LNCAP (cell line): ENCODE measurements at regions not wholly inside any gene's neighbourhood (a gene's known extent, or its start where the extent isn't known, plus 50 kb on each side); places are given as distances from the start of the nearest gene placed in this dataset.

Experiments
- TF ChIP-seq, protein P1 (sequence below): fragments of 450-650 bp; IDR thresholded peaks from 2 replicates; pipeline ENCODE4 v1.5.1; 2017; ENCODE audit warnings: mild to moderate bottlenecking

DNA sequence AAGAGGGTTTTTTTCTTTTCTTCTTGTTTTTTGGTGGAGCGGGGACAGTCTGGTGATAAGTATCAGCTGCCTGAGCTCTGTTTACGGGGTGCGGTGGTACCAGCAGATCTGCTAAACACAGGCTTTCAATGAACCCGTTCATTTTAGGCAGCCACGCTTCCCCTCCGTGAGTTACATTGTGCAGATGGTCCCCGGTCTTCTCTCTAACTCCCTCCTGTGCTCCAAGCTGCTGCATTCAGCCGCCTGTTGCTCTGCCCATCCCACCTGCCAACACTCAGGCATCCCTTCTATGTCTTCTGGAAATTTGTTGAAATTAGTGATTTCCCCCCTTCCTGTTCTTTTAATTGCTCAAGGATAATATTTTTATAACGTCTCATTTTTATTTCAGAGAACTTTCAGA lies 82.1 kb upstream of the ELAC2 start:
- TF ChIP-seq, protein P1, sequence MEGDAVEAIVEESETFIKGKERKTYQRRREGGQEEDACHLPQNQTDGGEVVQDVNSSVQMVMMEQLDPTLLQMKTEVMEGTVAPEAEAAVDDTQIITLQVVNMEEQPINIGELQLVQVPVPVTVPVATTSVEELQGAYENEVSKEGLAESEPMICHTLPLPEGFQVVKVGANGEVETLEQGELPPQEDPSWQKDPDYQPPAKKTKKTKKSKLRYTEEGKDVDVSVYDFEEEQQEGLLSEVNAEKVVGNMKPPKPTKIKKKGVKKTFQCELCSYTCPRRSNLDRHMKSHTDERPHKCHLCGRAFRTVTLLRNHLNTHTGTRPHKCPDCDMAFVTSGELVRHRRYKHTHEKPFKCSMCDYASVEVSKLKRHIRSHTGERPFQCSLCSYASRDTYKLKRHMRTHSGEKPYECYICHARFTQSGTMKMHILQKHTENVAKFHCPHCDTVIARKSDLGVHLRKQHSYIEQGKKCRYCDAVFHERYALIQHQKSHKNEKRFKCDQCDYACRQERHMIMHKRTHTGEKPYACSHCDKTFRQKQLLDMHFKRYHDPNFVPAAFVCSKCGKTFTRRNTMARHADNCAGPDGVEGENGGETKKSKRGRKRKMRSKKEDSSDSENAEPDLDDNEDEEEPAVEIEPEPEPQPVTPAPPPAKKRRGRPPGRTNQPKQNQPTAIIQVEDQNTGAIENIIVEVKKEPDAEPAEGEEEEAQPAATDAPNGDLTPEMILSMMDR = no peak

DNA sequence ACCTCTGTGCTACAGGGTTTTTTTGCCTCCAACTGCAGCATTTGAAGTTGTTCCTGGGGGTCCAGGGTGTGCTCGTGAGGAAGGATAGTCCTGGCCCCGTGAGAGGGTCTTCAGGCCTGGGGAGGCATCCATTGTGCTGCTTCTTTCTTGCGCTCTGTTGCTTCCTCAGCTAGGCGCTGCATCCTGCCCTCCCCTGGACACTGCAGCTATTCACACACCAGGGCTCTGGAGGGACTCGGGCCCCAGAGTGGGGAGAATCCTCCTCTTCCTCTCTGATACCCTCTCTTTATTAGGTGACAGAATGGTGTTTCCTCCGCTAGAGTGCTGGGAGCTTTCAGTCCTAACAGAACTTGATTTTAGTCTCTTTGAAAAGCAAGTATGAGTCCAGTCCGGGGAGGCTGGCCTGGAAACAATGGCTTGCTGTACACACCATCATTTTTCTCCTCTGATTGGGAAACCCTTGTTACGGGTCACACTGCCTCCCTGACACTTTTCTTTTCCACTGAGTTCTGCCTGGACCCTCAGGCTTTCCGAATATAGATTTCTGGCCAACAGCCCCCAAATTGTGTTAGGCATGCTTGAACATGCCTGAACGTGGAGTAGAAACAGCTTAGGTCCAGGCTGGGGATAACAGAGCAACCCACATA lies 81.4 kb upstream of the ELAC2 start:
- TF ChIP-seq, protein P1 = no peak

DNA sequence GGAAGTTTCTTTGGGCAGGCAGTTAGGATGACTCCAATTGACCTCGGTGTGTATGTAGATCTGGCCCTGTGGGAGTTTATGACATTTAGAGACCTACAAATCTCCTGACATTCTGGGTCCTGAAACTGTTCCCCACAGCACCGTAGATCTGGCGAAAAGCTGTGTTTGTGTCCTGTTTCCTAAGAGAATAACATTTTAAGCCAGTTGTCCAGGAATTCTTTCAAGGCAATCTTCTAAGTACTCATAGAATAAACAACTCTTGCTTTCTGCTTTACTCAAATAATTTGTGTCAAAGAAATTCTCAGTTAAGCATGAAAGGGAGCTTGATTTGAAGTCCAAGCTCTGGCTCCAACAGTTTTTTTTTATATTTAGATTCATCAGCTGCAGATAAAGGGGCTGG lies 78.5 kb upstream of the ELAC2 start:
- TF ChIP-seq, protein P1 = no peak

DNA sequence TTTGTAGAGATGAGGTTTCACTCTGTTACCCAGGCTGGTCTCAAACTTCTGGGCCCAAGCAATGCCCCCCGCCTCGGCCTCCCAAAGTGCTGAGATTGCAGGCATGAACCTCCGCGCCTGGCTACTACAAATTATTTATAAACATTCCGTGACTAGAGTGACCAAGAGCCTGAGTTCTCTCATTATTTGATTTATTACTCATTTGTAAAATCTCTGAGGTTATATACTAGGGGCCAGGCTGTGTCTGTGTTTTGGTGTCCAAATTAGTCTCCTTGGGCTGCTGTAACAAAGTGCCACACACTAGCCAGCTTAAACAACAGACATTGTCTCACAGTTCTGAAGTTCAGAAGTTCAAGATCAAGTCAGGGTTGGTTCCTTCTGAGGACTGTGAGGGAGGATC lies 70.8 kb upstream of the ELAC2 start:
- TF ChIP-seq, protein P1 = no peak

DNA sequence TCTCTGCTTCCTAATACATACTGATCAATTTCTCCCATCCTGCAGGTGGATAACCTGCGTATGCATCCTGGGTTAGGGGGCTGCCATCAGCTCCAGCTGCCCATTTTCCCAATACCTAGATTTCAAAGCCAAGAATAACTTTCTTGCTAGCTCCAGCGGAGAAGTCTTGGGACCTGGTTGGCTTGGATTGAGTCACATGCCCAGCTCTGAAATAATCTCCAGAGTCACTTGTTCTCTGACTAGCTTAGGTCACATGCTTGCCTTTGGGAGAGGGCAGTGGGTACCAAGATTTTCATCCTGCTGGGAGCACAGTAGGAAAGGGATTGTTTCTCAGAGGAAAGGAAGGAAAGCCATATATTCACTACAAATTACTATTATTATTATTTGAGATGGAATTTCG lies 70.0 kb upstream of the ELAC2 start:
- TF ChIP-seq, protein P1 = no peak

DNA sequence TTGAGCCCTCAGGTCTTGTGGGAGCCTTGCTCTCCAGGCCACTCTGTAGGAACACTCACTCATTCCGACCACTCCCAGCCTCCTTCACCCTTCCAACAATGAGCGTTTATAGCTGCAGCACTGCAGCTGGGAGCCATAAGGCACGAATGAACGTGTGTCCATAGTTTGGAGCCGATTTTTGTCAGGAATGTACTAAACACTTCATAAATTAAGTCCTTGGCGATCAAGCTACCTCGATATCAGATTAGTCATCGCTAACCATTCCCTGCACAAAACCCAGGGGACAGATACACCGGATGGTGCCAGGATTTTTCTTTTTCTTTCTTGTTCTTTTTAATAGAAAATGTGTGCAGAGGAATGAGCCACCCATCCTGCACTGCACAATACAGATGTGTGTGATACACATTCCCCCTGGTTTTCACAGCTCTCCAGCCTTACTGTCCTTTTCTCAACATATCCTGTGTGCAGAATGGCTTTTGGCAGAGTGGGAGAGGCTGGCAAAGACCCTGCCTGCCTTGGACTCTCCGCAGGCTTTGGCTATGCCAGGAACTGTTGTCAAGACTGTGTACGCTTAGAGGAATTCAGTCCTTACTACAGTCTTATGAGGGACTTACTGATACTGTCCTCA lies 68.4 kb upstream of the ELAC2 start:
- TF ChIP-seq, protein P1 = no peak

DNA sequence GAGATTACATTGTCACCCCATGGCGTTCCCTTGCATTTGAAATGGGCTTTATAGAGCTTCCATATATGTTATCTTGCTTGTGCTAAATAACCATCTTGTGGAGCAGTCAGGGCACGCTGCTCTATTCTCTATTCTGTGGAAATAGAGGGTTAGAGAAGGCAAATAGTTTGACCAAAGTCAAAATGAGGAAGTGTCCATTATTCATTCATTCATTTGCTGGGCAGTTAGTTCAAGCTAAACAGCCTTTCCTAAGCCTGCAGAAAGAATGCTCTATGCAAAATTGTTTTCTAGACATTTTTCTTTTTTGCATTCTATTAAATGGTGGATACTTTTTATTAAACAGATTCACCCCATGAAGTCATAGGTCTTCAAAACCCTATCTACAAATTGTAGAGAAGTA lies 67.8 kb upstream of the ELAC2 start:
- TF ChIP-seq, protein P1 = no peak

DNA sequence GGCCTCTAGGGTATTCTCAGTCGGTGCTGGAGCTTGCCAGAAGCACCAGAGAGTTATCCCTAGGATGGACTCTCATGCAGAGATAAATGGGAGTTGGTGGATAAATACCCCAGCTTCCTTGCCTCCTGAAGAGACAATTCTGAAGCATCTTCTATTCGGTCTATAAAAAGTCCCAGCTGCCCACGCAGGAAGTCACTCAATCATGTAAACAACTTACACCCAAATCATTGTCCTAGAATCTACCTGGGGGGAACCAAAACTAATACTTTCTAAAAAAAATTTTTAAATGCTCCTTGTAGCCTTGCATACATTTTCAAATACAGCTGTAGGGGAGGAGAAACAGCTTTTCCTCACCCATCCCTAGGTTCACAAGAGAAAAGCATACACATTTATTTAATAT lies 66.6 kb upstream of the ELAC2 start:
- TF ChIP-seq, protein P1 = no peak
